HG02852 (cell line): ENCODE measurements at regions not wholly inside any gene's neighbourhood (a gene's known extent, or its start where the extent isn't known, plus 50 kb on each side); places are given as distances from the start of the nearest gene placed in this dataset.

ENCODE experiments used
- ATAC-seq: cut with Tn5 transposase; IDR thresholded peaks from one replicate; pipeline ENCODE4 v1.9.1; 2021; ENCODE audit warnings: mild to moderate bottlenecking, moderate library complexity; ENCODE audit not compliant: unreplicated experiment

DNA sequence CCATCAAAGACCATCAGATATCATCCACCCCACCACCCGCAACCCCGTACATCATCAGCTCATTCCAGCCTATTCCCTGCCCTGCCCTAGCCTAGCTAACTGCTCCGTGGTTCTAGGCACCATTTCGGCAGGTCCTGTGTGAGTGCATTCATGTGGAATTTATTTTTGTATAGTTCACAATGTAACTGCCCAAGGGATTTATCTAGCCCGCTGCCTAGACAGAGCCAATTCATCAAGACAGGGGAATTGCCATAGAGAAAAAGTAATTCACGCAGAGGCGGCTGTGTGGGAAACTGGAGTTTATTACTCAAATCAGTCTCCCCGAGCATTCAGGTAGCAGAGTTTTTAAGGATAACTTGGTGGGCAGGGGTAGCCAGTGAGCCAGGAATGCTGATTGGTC lies 109.2 kb upstream of the UBL3 start:
- ATAC-seq, result no peak

DNA sequence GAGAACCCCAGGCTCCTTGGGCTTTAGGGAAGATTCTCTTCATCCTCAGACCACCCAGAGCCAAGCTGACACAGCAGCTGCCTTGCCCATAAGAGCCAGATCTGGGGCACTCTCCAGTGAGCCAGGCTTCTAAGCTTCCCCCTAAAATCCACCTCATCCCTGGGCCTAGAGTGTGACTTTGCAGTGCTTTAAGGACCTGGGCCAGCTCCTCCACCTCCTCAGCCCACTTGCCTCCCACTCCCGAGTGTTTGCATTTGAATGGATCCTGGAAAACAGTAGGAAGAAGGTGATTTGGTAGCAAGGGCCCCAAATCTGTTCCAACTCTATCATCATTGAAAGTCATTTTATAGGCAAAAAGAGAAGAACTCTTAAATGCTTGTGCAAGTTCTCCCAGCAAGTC lies 108.7 kb upstream of the UBL3 start:
- no peak for ATAC-seq

DNA sequence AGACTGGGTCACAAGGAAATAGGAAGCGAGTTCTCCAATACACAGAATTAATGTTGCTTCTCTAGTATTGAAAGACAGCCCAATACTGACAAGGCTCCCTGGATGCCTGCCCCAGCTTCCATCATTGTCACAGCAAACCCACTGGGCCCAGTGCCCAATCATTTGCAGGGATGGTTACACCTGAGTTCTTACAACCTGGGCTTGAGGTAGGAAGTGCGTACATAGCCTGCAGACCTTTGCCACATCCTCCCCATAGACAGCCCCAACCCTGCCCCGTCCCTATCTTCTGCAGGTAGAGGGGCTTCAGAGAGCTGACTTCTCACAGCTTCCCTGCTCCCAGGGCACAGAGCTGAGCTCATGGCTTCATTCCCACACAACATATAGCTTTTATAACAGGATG lies 108.1 kb upstream of the UBL3 start:
- ATAC-seq, result no peak

DNA sequence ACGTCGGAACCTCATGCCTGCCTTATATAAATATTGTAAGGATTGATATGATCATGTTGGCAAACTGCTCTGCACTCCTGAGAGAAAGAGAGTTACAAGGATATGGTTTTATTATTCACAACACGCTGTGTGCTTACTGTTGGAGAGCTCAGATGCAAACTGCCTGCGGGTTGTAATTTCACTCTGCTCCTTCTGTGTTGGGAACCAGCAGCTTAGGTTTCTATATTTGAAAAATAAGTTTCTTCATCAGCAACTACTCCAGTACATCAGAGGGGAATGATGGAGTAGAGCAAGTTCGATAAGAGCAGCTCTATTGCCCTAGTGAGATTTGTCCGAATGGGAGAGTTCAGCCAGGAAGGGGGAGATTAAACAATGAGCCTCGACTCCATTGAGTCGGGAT lies 106.9 kb upstream of the UBL3 start:
- no peak for ATAC-seq

DNA sequence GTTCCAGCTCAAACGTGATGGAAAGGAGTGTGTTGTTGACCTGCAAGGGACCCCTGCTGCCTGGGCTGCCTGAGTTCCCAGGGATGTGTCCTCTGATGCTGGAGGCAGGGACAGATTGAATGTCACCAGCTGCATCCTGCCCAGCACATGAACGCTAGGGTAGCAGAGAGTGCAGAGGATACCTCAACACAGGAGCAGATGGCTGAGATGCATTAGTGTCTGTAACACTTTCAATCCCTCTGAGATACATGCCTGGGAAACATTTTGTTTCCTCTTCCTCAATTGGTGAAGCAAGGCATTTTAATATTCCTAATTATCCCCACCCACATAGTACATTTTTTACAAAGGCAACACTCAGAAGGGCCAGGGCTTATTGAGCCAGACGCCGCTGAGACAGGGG lies 106.4 kb upstream of the UBL3 start:
- no peak for ATAC-seq

DNA sequence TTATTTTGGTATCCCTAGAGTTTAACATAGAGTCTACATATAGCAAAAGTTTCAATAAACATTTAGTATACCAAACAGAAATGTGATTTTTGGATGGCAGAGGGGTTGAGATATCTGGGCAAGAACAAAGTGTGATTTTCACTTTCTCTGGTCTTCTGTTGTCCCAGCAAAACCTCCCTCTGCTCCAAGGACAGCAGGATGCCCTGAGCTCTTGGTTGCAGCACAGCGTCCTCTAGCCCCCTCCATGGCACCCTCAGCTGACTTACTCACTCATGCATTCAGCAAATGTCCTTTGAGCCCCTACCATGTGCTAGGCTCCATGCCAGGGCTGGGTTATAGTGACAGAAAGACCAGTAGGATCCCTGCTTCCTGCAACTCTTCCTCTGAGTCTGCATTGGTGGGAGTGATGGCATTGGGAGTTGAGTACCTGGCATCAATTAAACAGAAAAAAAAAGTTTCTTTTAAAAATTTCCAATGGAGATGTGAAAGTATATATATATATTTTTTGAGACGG lies 104.8 kb upstream of the UBL3 start:
- no peak for ATAC-seq

DNA sequence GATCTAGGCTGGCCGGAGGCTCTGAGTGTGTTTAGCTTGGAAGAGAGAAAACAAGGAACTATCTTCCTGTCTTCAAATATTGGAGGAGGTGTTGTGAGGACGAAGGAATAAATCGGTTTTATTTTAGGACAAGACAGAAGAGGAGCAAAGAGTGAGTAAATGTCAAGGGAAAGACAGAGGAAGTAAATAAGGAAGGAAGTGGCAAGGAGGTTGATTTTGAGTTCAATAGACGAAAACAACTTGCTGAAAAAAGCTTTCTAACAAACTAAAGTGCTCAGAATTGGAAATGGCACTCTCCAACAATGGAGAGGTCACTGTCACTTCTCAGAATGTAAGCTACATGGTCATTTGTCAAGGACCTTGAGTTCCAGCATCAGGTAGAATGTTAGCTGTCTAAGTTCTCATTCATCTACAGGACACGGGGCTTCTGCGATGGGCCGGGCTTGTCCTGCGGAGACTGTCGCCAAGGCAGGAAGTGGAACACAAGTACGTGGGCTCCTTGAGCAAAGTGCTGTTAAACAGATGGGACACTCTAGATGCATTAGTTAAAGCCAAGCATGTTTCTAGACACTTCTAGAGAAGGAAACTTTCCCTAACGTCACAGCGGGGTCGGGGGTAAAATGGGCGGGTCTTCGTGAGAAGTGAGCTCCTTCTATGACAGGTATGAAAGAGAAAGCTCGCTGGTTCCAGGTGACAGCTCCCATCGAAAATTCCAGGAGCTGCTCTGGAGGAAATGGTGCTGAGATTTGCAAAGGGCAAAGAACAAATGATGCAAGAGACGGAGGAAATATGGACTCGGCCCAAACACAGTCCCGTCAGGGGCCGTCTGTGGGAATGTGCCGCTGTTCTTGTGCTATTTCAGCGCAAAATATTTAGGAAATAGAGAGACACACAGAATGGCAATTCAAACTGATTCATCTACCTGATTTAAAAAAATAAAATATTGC lies 103.9 kb upstream of the UBL3 start:
- no peak for ATAC-seq

DNA sequence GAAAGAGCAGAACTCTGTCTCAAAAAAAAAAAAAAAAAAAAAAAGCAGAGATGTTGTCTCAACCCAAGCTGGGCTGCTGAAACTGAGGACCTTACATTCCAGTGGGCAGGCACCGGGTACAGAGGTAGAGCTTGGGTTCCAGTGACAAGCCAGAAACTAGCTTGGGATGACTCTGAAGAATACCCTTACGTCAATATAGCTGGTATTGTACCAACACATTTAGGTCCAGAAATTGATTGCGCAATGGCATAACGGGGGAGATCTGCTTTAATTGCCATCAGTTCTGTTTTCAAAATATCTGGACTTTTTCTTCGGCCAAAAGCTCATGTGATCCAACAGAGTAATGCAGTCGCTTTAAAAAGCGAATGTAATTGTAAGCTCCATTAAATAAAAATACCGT lies 103.1 kb upstream of the UBL3 start:
- ATAC-seq, result no peak

DNA sequence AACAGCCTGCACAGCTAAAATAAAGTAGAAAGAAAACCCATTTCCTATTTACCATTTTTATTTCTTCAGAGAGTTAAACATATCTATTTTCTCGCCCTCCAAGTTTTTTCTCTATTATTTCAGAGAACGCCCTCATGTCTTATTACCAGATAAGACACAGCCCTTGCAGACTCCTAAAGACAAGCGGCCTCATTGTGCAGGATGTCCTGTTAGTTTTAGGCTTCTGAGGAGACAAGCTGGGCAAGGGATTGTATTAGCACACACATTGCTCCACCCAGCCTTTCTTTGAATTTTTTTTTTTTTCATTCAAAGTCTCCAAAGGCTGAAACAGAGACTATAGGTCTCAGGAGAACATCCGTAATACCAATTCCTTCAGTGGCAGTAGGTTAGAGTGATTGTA lies 101.8 kb upstream of the UBL3 start:
- ATAC-seq, result no peak

DNA sequence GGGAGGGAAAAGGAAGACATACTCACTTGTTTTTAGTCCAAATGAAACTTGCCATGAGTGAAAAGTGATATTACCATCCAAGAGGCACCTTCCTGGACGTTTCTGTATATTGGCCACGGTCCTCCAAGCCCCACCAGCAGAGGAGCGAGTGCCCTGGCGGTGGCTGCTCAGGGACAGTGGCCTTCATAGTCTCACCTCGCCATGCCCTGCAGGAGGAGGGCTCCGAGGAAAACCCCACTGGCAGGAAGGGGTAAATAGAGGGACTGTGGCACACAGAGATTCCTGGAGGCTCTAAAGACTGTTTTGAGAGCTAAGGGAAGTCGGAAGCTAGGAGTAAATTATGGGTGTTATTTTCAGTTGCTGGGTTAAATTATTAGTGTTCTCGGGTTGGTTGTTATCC lies 98.4 kb upstream of the UBL3 start:
- ATAC-seq, result no peak

DNA sequence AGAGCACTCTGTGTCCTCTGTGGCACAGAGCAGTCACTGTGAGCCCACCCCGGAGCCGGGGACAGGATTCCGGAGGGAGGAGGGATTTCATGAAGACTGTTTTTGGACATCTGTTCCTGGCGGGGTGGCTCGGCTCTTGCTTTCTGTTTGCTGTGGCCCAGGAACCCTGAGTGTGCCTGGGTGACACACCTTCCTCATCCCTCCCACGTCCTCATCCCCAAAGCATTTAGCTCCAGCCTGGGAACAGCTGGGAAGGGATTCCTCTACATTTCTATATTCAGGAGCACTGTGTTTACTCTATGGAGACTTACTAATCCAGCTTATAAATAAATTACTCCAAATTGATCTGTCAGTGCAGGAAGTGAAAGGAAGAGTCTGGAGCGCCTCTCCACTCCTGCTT lies 97.8 kb upstream of the UBL3 start:
- no peak for ATAC-seq

DNA sequence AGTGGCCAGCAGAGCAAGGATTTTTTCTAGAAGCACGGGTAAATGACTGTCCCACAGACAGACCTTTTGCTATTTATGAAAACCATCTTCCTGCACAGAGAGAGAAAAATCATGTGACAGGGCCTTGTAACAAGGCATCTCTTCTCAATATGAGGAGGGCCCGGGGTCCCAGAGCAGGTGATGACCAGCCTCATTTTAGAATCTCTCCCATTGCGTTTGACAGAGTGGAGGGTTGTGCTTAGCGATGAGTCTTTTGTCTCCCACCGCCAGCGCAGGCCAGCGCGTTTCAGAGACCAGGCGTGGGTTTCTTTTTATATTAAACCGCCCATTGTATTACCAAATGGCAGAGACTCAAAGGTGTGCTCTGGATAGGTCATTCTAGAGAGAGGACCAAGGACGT lies 97.4 kb upstream of the UBL3 start:
- ATAC-seq, result no peak

DNA sequence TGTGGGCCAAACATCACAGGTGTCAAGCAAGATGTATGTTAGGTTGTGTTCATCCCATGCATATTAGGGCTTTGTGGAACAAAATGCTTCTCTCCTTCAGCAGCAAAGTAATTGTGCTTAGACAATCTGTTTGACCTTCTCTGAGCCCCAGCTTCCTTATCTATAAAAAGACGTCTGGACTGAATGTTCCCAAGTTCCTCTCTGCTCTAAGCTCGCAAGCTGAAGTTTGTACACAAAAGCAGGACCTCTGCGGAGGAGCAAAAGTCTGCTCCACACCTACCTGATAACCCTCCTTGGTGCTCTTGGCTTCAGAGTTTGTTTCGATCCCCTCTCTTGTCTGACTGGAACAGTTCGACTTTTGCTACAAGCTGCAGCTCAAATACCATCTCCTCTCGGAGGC lies 95.7 kb upstream of the UBL3 start:
- no peak for ATAC-seq

DNA sequence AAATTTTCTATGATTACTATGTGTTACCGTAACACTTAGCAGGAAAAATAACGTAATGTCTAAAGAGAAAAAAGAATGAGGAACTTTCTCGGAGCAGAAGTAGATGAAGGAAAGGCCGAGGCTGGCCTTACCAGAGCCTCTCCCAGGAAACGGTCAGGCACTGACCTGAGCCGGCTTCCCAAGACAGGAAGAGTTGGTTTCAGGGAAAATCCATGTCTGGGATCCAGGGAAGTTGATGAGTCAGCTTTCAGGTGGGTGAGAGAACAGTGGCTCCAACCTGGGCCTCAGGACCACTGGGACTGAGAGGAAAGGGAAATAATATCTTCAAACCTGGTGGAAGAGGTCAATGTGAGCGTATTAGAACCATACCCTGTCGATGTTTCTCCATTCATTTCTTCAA lies 93.3 kb upstream of the UBL3 start:
- ATAC-seq, result no peak

DNA sequence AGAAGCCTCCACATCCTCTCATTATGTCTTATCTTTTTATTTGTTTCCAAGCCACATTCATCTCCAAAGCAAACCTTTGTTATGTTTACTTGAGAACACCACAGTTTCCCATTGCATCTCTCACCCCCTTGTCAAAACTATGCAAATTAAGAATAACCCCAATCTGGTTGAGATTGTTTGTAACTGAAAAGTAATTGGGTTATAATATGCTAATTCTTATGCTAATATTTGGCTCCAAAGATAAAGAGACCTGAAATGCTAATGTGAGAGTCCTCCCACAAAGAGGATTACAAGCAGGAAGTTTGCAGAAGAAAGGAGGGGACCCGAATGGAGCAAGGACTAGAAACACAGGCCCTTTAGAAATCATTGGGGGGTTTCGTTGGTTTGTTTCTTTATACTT lies 92.9 kb upstream of the UBL3 start:
- ATAC-seq, result no peak

DNA sequence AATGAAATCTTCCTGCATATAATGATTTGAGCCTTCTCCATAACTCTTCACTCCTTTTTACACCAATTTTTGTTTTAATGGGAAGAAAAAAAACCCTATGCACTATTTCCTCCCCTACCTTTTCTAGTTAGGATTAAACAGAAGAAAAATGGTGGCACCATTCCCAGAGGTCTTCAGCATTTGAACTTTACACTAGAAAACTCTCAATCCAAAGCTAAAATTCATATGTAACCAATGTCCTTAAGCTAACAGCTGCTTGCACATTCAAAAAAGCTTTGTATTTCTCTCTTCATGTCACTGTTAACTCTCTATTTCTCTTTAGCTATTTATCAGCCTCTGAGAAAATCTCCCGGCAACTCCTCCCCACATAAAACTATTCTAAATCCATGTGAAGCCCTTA lies 90.3 kb upstream of the UBL3 start:
- ATAC-seq, result no peak

DNA sequence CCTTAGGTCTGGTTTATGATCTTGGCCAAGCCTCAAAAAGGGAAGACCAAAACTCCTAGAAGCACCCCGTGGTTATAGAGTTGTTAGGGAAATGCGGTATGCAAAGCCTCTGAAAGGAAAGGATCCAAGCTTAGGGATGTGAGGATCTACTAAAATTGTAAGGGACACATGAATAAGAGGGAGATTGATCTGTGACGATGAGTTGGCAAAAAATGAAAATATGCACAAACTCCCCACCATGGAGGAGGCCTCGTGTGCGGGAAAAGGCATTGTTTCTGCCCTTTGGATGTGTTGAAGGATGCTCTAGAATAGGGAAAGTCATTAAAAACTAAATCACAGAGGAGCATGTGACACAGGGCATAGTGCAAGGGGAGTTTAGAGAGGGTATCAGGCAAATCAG lies 88.7 kb upstream of the UBL3 start:
- ATAC-seq, result no peak

DNA sequence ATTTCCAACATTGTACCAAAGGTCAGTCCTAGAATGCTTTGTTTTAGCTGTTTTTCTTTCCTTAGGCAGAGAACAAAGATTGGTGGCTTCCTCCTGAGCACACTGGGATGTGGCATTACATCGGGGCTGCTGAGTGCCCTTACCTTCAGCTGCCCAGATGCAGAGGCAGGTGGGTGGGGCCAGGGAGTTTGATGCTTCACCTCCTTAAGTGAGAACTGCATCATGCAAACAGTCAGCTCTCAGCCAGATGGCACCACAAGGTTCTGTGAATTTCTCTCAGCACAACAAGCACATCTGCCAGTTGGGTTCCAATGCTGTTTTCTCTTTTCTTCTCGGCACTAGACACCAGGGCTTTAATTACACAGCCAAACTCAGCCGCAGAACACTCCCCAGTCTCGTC lies 87.4 kb upstream of the UBL3 start:
- ATAC-seq, result no peak

DNA sequence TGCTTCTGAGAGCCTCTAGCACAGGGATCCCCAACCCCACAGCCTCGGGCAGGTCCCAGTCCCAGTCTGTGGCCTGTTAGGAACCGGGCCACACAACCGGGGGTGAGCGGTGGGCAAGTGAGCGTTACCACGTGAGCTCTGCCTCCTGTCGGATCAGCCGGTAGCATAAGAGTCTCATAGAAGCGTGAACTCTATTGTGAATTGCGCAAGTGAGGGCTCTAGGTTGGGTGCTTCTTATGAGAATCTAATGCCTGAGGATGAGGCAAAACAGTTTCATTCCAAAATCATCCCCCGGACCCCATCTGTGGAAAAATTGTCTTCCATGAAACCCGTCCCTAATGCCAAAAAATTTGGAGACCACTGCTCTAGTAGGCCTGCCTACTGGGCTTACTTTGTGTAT lies 87.0 kb upstream of the UBL3 start:
- ATAC-seq, result no peak

DNA sequence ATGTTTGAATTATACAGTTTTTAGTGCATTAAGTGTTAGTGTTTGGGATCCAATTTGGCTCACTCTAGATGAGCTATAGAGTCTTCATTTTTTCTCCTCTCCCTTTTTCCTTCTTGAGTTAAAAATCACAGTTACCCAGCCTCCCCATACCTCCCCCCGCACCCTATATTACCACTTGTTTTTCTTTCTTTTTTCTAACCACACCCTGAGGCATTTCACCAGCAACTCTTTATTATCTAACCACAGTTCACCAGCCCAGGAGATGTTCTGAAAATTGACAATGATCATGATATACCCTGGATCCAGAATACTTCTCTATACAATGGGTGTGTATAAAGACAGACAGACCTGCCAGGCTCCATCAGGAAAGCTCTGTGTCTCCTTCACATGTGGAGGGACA lies 86.5 kb upstream of the UBL3 start:
- no peak for ATAC-seq

DNA sequence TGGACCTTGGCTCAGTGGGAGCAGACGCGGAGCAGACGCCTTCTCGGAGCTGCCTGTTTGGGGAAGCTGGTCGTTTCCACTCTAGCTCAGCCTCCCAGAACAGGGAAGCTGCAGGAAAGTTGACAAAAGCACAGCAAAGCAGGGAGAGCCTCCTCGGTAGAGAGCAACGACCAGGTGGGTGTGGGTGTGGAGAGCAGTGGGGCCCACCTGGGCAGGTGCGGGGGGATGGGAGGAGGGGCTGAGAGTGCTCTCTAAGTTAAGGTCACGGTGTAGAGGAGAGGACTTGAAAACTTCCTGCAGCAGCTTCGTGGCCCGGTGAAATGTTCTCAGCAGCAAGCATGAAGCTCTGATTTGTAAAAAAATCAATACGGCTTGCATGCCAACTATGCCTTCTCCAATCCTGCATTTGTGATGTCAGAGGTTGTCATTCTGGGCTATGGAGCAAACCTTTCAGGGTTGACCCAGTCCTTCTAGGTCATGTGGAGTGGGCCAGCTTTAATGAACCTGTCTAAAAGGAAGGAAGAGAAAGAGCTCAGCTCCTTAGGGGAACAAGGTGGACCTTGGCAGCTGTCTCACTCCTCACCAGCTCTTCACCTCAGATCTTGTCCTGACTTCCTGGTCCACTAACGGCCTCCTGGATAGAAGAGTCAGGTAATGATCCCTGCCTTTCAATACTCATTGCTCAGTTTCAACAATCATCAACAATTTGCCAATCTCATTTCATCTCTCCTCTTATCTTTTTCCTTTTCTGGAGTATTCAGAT lies 85.8 kb upstream of the UBL3 start:
- ATAC-seq, result peak; percentile 2

DNA sequence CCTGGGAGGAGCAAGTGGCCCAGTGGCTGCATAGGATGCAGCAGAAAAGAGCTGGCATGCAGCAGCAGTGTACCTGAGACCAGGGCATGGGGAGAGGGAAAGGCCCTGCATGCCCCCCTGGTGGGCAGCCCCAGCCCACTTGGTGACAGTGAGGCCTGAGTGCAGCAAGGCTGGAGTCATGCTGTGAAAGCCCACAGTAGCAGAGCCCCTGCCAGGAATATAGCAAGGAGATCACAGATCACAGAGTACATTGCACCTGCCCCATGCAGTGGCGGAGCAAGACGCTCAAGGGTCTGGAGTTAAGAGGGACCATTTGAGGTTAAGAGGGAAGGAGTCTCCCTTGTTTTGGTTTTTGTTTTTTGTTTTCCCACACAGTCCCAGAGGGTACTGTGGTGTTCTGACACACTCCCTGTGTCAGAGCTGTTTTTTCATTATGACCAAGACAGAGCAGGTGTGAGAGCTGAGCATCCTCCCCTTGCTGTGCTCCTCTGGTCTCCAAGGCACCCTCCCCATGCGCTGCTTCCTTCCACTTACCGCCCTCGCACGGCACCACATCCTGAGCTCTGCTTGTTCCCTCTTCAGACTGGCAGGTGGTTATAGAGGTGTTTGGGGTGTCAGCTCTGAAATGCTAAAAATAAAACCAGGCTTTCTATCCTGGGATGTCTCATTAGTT lies 85.0 kb upstream of the UBL3 start:
- ATAC-seq, result peak; percentile 92
